GM19467 (cell line): ENCODE measurements at regions not wholly inside any gene's neighbourhood (a gene's known extent, or its start where the extent isn't known, plus 50 kb on each side); places are given as distances from the start of the nearest gene placed in this dataset.
"Not testable (repeated sequence)": the region's sequence is repeated elsewhere in the genome, so short reads cannot be mapped to it uniquely, and the experiment has no call there.

Source experiments
- ATAC-seq: cut with Tn5 transposase; IDR thresholded peaks from one replicate; pipeline ENCODE4 v1.9.1; 2021; ENCODE audit warnings: mild to moderate bottlenecking, moderate library complexity; ENCODE audit not compliant: unreplicated experiment

DNA sequence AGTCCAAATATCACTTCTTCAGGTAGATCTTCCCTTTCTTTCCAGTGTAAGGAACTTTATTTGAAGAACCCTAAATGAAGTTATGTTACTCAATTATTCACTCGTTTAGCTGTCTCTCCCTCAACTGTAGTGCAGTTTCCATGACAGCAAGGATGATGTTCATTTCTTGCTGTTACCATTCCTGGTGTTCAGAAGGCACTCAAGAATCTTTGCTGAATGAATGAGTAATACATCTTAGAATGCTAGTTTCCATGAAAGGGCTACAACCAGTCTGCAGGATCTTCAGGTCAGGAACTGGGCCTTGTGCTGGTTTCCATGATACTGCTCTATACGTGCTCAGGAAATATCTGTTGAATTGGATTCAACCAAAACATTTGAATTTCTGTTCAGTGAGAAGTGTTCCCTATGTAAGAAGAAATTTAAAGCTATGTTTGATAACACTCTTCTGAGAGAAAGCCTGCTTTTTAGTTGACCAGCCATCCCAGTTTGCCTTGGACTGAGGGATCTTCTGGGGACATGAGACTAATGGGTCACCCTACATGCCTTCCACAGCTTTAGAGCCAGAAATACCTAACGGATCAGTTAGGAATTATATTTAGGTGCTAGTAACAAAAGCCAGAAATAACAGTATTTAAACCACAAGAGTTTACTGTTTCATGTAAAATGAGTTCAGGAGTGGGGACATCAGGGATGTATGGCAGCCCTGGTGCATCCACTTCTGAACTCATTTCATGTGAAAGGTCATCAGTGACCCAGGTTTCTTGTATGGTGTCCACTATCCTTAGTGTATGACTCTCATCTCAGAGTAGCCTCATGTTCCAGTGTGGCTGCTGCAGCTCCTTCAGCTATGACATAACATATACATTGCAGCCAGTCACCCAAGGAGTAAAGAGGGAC, 500.1 kb upstream of the SGCD start:
- ATAC-seq = no peak

DNA sequence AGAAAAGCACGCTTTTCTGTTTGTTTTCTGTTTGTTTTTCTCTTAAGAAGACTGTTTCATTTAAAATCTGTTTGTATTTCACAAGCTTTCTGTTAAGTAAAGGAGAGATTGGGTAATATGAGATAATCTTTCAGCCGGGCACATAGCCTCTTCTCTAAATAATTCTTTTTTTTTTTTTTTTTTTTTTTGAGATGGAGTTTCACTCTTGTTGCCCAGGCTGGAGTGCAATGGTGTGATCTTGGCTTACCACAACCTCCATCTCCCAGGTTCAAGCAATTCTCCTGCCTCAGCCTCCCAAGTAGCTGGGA, 499.5 kb upstream of the SGCD start:
- not testable (repeated sequence) for ATAC-seq

DNA sequence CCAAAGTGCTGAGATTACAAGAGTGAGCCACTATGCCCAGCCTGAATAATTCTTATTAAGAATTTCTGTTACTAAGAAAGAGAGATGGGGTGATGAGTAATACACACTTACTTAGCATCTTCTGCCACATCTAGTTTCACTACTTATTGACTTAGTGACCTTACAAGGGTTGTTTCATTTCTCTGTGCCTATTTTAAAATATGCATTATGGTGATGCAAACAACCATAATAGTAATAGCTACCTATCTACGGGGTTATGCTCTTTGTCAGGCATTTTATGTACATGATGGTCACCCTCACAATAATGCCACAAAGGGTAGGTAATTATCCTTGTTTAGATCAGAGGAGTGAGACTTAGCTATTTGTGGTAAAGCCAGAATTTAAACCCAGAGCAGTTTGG, 499.0 kb upstream of the SGCD start:
- peak; percentile 77 for ATAC-seq

DNA sequence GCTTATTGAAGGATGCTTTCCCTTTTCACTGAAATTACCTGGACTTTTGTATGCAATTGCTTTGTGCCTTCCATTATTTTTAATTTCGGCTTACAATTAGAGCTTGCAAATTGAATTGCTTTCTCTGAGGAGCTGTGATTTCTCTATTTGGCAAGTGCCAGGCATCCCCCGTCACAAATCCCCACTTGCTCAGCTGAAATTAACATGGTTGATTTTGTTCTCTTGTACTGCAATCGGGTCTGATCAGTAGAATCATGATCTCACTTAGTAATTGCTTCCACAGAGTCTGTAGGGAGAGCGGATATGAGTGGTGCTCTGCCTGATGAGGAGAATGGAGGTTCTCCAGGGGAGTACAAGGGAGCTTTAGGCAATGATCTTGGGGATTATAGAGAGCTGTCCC, 495.5 kb upstream of the SGCD start:
- no peak for ATAC-seq

DNA sequence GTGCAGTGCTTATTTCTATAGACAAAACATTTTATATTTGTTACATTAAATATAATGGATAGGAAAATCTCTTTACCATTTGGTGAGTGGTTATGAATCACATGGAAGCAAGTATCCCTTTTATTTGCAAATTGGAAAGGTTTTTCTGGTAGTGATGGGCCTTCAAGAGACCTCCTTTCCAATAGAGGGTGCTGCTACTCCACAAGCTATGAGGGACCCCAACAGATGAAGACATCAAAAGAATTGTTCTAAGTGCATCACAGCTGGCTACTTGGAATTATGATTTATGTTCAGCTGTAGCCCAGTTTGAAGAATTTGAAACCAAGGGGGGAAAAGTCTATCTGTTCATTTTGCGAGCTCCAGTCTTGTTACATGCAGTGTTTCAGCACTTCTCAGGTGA, 493.7 kb upstream of the SGCD start:
- no peak for ATAC-seq

DNA sequence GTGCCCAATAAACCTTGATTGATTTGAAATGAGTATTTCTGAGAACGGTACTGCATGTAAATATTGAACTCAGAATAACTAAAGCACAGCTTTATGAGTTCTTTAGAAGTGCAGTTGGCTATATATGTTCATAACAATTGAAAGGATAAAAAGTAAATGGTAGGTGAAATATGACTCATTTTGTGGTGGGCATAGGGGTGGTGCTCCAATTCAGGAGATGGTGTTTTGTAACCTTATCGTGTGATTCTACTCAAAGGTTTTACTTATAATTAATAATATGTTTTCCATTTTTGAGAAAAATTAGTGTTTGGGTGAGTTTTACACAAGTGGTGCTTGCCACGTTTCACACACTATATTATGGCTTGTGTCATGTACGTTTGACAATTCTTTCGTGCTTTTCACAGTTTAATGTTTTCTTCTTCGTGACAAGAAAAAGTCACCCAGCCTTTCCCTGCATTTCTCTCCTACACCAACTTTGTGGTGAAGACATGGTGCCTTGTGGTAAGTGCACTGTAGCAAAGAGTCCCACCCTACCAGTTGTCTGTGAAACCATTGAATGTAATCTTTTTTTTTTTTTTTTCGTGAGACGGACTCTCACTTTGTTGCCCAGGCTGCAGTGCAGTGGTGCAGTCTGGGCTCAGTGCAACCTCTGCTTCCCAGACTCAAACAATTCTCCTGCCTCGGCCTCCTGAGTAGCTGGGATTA, 492.5 kb upstream of the SGCD start:
- ATAC-seq = no peak

DNA sequence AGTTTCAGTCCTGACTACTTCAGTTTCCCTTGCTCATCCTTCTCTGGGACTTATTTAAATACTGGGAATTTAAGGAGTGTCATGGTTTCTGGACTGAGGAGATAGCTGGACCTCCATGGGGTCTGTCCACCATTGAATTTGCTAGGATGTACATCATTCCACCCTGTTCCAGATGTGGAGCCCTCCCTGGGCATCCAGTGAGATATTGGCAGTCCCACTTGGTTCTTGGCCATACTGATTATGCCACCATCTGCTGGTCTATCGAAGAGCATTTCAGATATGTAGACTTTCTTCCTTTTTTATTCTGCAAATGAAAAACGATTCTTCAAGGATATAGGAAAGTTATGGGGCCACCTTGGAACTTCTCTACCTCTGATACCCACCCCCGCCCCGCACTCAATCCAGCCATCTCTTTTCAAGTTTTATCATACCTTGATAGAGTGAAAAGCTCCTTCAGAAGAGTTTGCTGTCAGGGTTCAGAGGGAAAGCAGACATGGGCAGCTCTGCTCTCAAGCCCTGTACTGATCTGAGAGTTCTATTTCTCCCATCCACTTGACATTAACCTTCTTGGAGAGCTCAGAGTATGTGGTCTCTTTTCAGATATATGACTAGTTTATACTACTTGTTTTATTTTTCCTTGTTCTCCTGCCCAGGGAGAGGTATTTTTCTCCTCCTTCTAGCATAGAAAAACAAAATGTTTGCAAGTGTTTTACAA, 490.7 kb upstream of the SGCD start:
- no peak for ATAC-seq

DNA sequence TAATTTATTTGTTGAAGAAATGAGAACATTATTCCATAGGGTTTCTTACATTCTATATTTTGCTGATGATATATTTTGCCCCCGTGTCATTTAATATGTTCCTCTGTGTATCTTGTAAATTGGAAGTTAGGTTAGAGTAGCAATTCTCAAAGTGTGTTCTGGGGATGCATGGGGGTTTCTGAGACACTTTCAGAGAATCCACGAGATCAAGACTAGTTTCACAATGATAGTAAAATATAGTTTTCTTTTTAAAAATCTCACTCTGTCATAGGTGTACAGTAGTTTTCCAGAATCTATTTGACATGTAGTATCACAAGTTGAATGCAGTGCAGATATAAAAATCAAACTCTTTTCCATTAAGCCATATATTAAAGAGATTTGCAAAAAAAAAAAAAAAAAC, 488.6 kb upstream of the SGCD start:
- ATAC-seq = no peak

DNA sequence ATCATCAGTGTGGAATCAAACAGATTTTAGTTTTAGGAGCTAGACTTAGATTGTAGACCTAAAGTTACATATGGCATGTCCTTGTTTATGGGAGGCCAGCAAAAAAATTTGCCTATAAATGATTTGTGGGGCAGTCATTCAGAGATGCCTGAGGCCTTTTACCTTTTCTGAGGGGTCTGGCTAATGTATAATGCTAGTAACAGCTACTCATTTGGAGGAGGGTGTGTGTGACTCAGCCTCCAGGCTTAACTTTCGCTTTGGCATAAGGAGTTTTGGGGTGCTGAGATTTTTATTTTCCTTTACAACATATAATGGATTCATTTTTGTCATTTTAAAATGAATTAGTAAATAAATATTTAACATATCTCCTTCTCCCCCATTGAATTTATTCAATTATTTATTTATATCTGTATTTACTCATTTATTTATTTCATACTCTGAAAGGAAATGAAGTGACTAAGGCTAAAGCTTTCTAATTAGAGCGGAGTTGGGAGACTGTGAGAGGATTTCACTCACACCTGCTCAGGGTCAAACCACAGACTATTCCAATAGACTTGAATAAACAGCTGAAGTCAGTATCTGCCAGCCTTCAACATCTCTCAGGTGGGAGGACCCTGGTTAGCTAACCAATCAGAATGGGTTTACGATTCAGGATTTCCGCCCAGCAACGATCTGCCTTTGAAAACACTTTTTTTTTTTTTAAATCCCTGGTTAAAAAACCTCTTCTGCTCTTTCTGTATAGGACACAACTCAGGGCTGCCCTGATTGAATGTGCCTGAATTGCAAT, 487.5 kb upstream of the SGCD start:
- ATAC-seq = no peak

DNA sequence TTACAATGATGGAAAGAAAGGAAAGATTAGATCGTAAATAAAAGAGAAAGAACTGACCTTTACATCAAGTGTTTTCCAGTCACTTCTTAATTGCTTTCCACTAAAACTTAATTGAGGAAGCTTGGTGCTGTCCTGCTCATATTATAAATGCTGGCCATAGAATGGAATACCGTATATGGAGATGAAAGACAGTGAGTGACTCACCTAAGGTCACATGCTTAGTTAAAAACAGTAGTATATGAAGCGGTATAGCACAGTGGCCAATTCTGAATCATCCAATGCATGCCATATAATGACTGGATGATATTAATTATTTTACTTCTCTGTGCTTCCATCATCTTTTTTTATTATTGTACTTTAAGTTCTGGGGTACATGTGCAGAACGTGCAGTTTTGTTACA, 482.4 kb upstream of the SGCD start:
- no peak for ATAC-seq

DNA sequence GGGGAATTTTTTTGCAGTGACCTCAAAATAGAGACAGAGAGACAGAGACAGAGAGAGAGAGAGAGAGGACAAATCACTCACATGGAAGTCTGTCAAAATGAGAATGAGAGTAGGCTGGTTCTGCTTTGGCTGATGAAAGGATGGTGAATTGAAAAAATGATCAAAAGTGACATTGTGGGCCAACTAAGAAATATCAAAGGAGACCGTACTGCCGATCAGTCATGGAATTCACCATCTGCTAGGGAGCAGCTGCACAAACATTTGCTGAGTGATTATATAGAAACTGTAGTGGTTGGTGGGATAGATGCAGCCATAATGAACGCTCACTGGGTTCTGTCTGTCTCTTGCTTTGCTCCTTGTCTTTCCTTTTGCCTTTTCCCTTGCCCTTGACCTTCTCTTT, 476.6 kb upstream of the SGCD start:
- ATAC-seq = no peak

DNA sequence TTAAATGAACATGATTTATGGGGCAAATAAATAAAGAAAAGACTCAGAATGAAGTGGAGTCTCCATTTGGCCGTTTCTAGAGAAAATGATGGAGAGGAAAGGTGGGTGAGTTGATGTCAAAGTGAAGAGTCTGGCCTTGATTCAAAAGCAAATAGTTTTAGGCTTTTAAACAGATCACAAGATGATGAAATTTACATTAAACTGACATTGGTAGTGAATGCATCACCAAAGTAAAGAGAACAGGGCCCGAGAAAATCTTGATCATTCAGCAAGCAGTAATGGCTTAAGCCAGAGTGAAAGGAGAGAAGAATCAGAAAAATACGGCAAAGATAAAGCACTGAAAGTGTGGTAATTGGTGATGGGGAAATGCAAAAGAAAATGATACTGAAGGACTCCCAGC, 460.0 kb upstream of the SGCD start:
- ATAC-seq = no peak

DNA sequence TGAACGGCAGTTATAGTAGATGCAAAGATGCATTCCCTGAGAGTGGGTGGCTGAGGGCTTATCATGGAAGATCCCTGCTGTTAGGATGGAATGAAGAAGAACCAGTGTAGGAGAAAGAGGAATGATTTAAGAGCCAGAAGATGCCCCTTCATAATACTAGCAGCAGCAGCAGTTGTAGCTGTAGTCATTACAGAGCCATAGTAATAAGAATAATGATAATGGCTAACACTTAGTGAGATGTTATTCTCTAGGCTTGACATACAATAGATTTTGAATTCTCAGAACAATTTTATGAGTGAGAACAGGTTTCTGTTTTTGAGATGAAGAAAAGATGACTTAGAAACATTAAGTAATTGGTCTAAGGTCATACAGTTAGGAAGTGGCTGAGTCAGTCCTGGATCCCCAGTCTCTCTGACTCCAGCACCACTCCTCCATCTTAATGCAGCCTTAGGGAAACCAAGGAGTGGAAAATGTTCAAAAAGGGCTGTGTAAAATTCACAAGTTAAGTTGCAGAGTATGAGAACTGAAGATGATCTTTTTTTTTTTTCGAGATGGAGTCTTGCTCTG, 459.4 kb upstream of the SGCD start:
- no peak for ATAC-seq

DNA sequence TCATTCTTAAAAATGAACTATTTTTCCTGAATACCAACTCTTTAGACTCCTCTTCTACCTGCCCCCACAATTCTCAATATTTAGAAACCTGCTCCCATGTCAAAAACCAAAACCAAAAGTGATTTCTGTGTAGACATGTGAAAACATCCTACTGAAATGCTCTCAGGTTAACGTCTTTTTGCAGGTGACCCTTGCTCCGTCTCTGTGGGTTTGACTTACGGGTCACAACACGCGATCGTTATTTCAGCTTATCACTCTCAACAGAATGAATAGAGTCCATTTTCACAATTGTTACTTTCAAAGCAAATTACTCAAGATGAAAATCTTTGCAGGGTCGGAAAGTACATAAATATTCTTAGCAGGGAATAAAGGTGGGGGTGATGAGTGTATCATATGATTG, 456.3 kb upstream of the SGCD start:
- no peak for ATAC-seq

DNA sequence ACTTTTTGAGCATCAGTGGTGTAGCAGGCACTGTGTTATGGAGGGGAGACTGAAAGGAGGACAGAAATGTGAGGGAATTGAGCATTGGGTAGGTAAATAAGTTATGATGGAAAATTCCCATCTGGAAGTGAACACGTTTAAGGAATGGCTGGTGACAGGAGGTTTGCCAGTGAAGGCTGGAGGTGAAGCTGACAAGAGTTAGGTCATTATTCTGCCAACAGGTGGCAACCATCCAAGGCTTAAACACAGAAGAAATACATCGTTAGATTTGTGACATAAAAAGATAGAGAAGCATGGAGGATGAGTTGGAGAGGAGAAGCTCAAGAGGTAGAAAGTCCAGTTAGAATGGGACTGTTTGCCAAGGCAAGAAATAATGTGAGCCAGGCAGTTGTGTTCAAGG, 455.3 kb upstream of the SGCD start:
- ATAC-seq = no peak

DNA sequence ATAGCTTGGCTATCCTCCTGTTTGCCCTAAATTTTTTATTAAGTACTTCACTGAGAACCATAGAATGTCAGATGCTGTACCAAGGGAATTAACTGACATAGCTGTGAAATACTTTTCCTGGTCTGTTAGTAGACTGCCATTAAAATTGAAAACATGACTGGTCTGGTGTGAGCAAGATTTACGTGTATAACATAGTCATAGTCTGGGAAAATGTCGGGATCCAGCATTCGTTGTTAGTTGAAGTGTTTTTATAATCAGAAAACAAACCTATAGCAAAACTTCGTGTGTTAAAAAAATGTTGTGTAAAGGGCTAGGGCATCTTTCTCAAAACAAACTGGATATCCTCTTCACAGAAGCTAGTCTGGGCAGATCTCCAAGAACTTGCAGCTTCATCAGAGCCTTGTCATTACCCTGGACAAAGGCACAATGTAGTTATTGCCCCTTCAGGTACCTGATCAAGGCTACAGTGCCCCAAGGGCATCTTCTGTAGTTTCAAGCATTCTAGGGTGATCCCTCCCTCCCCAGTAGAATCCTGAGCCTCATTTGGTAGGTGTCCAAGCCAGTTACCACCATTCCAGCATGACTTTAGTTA, 454.2 kb upstream of the SGCD start:
- no peak for ATAC-seq

DNA sequence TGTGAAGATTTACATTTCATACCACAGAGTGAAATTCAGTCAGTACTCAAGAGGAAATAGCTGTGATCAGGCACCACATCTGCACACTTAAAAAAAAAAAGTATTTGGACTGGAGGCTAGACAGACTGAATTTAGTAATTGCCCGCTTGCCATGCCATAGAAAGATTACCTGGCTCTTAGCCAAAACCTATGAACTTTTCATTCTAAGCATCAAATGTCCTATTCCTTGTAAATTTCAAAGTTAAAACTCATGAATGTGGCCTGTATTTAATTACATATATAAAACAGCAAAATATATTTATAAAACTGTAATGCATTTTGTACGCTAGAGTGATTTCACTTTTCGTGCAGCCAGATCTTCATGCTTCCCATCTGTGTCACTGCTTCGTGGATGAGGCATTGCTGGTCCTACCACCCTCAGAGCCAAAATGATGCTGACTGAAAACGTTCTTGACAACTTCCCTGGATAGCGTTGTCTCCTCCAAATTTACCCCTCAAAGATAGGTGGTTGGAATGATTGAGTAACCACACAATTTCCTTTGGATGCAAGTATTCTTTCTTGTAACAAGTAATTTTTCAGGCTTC, 447.9 kb upstream of the SGCD start:
- no peak for ATAC-seq

DNA sequence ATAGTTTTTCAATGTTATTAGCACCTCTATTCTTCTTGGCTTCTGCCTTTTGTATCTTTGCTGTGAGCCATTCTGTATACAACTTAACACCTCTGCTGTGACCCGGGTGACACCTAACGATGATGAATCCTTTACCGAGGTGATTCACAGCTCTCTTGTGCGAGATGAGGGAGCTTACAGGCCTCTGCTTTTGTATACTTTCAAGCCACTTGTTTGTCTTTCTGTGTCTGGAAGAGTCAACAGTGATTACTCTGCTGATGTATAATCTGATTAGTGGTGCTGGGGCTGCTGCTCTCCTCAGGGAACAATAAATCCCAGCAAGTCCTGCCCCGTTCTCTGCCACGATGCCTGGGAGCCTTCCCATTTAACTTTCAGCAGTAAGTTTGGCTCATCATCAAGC, 442.9 kb upstream of the SGCD start:
- no peak for ATAC-seq

DNA sequence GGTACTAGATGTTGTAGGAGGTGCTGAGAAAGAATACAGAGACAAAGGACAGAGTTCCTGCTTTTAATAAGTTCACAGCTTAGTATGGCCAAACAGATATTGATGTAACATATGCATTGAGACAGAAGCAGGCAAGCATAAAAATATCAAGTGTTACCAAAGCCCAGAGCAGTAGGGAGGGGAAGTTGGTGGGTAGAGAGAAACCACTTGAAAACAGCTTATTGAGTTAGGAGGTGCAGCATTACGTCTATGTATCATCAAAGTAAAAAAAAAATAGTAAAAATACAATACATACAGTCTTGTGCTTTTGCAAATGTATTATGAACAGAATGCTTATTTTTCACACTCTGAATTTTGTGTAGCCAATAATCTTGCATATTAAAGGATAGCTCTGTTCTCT, 441.8 kb upstream of the SGCD start:
- ATAC-seq = no peak
